ENCODE measurements at regions not wholly inside any gene's neighbourhood (a gene's known extent, or its start where the extent isn't known, plus 50 kb on each side); places are given as distances from the start of the nearest gene placed in this dataset.

DNA sequence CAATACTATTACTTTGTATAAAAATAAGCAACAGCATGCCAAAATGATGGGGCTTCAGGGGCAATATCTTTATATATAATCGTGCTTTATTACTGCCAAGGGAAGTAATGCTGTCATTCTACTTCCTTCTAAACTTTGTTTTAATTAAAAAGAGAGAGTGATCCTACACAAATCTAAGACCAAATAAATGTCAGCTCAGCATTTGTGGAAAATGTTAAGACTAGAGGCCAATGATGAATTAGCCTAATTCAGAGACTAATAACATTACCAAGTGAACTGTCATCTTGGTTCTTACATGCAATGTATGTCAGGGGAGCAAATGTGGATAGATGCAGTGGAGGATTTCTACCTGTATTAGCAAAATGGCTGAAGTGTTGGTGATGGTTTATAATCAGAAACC lies 166.4 kb upstream of the PTCHD1 start:
- Histone ChIP-seq H3K27ac (no peak overlapping the region), H3K36me3 (no peaks in the 10 kb centered on the region), H3K4me3 (no peak overlapping the region), H3K9me3 (no peaks in the 10 kb centered on the region), H3K27me3 (no peaks in the 10 kb centered on the region), H3K4me1 (no peaks in the 10 kb centered on the region)
- no peak for DNase-seq
- TF ChIP-seq, protein P1, sequence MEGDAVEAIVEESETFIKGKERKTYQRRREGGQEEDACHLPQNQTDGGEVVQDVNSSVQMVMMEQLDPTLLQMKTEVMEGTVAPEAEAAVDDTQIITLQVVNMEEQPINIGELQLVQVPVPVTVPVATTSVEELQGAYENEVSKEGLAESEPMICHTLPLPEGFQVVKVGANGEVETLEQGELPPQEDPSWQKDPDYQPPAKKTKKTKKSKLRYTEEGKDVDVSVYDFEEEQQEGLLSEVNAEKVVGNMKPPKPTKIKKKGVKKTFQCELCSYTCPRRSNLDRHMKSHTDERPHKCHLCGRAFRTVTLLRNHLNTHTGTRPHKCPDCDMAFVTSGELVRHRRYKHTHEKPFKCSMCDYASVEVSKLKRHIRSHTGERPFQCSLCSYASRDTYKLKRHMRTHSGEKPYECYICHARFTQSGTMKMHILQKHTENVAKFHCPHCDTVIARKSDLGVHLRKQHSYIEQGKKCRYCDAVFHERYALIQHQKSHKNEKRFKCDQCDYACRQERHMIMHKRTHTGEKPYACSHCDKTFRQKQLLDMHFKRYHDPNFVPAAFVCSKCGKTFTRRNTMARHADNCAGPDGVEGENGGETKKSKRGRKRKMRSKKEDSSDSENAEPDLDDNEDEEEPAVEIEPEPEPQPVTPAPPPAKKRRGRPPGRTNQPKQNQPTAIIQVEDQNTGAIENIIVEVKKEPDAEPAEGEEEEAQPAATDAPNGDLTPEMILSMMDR (IDR thresholded peaks at IDR 0.05), result no peak
- TF ChIP-seq POLR2A (IDR thresholded peaks at IDR 0.05) (no peak), EP300 (IDR thresholded peaks at IDR 0.05) (no peak), POLR2AphosphoS5 (IDR thresholded peaks at IDR 0.05) (no peak)
- WGBS, 2 donors, result 56 to 62% methylated on average over 1 of the region's 1 CpG
- intact Hi-C loops (cut with DNase I), result no loop called here

DNA sequence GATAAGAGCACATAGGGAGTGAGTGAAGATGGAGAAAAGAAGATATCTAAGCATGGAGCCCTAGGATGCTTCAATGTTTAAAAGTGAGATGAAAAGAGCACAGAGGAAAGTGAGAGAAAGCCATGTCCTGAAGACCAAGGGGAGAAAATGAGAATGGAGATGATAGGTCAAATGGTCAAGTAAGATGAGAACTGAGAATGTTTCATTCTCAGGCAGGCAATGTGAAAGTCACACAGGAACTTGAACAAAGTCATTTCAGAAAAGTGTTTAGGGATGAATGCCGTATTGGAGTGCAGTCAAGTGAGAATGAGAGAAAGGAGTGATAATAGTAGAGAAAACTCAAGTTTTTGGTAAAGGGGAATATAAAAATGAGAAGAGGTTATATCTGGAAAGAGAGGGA lies 148.7 kb upstream of the PTCHD1 start:
- intact Hi-C loops (cut with DNase I), result no loop called here
- no peak for DNase-seq
- Histone ChIP-seq H3K36me3 (no peaks in the 10 kb centered on the region), H3K4me3 (no peak overlapping the region), H3K9me3 (no peaks in the 10 kb centered on the region), H3K4me1 (no peaks in the 10 kb centered on the region), H3K27ac (no peak overlapping the region), H3K27me3 (no peaks in the 10 kb centered on the region)
- no peak for TF ChIP-seq POLR2A (IDR thresholded peaks at IDR 0.05)
- no peak for TF ChIP-seq POLR2AphosphoS5 (IDR thresholded peaks at IDR 0.05)
- TF ChIP-seq, protein P1 (IDR thresholded peaks at IDR 0.05), result no peak
- no peak for TF ChIP-seq EP300 (IDR thresholded peaks at IDR 0.05)
- WGBS, 2 donors, result 73 to 85% methylated on average over 1 of the region's 1 CpG

DNA sequence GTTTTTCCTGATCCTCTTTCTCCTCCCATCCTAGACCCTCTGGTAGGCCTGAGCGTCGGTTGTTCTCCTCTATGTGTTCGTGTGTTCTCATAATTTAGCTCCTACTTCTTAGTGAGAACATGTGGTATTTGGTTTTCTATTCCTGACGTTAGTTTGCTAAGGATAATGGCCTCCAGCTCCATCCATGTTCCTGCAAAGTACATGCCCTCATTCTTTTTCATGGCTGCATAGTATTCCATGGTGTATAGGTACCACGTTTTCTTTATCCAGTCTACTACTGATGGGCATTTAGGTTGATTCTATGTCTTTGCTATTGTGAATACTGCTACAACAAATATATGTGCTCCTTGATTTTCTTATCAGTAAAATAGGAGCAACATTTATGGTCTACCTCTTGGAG lies 146.8 kb upstream of the PTCHD1 start:
- H3K9me3 ChIP-seq, result no peaks in the 10 kb centered on the region
- no peaks in the 10 kb centered on the region for H3K27me3 ChIP-seq
- H3K4me1 ChIP-seq, result no peaks in the 10 kb centered on the region
- no peaks in the 10 kb centered on the region for H3K36me3 ChIP-seq
- WGBS, 2 donors, result 85 to 92% methylated on average over 5 of the region's 5 CpGs
- intact Hi-C loops (cut with DNase I), result no loop called here
- TF ChIP-seq EP300 (IDR thresholded peaks at IDR 0.05) (no peak), POLR2AphosphoS5 (IDR thresholded peaks at IDR 0.05) (no peak), POLR2A (IDR thresholded peaks at IDR 0.05) (no peak)
- TF ChIP-seq, protein P1 (IDR thresholded peaks at IDR 0.05), result no peak
- H3K4me3 ChIP-seq, result no peak overlapping the region
- no peak overlapping the region for H3K27ac ChIP-seq
- no peak for DNase-seq

DNA sequence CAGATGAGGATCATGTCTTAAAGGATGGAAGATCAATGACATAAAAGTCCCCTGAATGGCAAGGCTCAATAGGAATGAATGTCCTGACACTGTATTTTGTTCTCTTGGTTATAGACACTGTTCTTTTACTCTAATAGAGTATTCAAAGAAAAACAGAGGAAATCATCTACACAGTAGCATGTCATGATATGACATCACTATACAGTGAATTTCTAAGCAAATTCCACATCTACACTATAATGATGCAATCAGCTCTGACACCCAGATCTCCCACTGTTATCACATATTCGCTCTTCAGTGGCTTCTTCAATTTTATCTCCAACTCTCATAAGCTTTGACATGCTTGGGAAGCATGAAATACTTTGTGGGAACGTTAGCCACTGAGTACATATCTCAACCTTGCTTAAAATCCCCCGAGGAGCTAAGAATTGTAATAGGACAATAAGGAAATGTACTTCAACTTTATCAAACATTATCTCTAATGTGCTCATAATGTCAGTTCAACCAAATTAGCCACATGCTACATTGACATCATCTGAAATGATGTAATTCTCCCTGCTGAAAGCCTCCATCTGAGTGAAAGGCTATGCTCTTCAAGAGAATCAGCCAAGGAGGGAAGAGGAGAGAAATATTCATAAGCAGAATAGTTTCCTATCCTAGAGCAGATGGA lies 139.6 kb upstream of the PTCHD1 start:
- no peaks in the 10 kb centered on the region for H3K27me3 ChIP-seq
- H3K27ac ChIP-seq, result no peak overlapping the region
- H3K4me1 ChIP-seq, result no peaks in the 10 kb centered on the region
- no peak for TF ChIP-seq POLR2AphosphoS5 (IDR thresholded peaks at IDR 0.05)
- TF ChIP-seq POLR2A (IDR thresholded peaks at IDR 0.05), result no peak
- TF ChIP-seq, protein P1 (IDR thresholded peaks at IDR 0.05), result no peak
- no peak for TF ChIP-seq EP300 (IDR thresholded peaks at IDR 0.05)
- H3K36me3 ChIP-seq, result no peaks in the 10 kb centered on the region
- no peaks in the 10 kb centered on the region for H3K9me3 ChIP-seq
- WGBS, 2 donors, result 32 to 66% methylated on average over 3 of the region's 3 CpGs
- H3K4me3 ChIP-seq, result no peak overlapping the region
- intact Hi-C loops (cut with DNase I), result no loop called here
- DNase-seq, result no peak

DNA sequence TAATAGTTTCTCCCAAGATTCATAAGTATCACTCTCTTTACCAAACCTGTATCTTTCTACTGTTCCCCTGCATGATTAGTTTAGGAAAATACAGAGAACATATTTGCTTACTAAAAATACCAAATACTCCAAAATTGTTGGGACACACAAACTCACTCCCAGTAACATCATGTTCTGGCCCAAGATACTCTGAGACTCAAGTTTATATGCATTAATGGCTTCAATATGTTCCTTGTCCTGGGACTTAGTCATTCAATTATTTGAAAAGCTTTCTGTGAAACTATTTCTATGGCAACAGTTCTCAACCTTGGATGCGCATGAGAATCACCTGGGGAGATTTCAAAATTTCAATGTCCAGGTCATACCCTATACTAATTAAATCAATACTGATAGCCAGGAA lies 138.9 kb upstream of the PTCHD1 start:
- intact Hi-C loops (cut with DNase I), result no loop called here
- 92 to 97% methylated on average over 1 of the region's 1 CpG for WGBS, 2 donors
- Histone ChIP-seq H3K27ac (no peak overlapping the region), H3K9me3 (no peaks in the 10 kb centered on the region), H3K4me3 (no peak overlapping the region), H3K36me3 (no peaks in the 10 kb centered on the region), H3K4me1 (no peaks in the 10 kb centered on the region), H3K27me3 (no peaks in the 10 kb centered on the region)
- DNase-seq, result no peak
- TF ChIP-seq POLR2A (IDR thresholded peaks at IDR 0.05) (no peak), POLR2AphosphoS5 (IDR thresholded peaks at IDR 0.05) (no peak), EP300 (IDR thresholded peaks at IDR 0.05) (no peak)
- TF ChIP-seq, protein P1 (IDR thresholded peaks at IDR 0.05), result no peak

Measured in sigmoid colon (tissue), 6 donors.